HG02870 (cell line): ENCODE measurements at regions not wholly inside any gene's neighbourhood (a gene's known extent, or its start where the extent isn't known, plus 50 kb on each side); places are given as distances from the start of the nearest gene placed in this dataset.
"Not testable (repeated sequence)": the region's sequence is repeated elsewhere in the genome, so short reads cannot be mapped to it uniquely, and the experiment has no call there.

Experiments
- ATAC-seq: cut with Tn5 transposase; IDR thresholded peaks from one replicate; pipeline ENCODE4 v1.9.1; 2021; ENCODE audit warnings: mild to moderate bottlenecking, moderate library complexity; ENCODE audit not compliant: unreplicated experiment

DNA sequence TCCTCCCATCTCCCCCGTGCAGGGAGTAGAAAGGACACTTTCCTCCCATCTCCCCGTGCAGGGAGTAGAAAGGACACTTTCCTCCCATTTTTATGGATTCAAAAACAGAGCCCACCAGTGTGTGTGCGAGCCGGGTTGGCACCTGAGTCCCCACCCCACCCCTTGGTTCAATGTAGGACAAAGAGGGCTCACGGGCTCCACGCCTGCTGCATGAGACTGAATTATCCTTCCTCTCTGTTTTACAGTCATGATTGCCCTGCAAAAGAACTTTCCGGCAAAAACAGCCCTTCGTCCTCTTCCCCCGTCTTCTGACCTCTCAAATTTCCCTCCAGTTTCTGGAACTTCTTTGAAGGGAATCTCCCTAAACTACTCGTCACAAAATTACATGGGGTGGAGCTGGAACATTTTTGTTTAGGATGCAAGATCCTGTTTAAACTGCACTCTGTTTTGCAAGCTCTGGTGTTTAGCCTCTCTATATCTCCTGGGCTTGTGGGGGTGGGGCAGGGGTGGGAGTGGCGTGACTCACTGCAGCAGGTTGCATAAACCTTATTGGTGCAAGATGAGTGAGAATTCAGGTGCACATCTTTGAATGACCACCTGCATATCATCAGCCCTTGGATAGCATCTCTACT, 99.8 kb downstream of the PSMG1 start:
- no peak for ATAC-seq

- no peak for ATAC-seq
Observed at GRCh38 chr21:39082656-39083376, 100.4 kb downstream of the PSMG1 start.

- ATAC-seq = no peak
Observed at GRCh38 chr21:39080366-39080765, 102.9 kb downstream of the PSMG1 start.

GRCh38 chr21:39079617-39080016, 103.6 kb downstream of the PSMG1 start:
- no peak for ATAC-seq

GRCh38 chr21:39078322-39079065, 104.8 kb downstream of the PSMG1 start:
- ATAC-seq = no peak

DNA sequence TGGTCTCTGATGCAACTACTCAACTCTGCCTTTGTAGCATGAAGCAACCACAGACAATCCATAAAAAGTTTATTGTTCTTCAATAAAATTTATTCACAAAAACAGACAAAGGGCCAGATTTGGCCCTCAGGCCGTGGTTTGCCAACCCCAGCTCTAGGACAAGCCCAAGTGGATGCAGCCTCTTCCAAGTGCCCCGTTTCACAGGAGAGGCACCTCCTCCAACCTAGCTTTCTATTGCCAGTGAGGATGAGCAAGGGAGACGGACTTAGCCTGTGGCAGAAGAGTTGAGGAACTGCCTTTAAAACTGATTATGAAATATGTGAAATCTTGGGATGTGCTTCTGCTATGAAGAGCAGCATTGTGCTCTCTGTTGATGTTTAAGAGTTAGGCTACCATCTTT, 105.4 kb downstream of the PSMG1 start:
- no peak for ATAC-seq

- ATAC-seq = no peak
Observed at GRCh38 chr21:39074508-39074907, 108.7 kb downstream of the PSMG1 start.

GRCh38 chr21:39073717-39074116, 109.5 kb downstream of the PSMG1 start:
- no peak for ATAC-seq

- no peak for ATAC-seq
Observed at GRCh38 chr21:39073063-39073462, 110.2 kb downstream of the PSMG1 start.

DNA sequence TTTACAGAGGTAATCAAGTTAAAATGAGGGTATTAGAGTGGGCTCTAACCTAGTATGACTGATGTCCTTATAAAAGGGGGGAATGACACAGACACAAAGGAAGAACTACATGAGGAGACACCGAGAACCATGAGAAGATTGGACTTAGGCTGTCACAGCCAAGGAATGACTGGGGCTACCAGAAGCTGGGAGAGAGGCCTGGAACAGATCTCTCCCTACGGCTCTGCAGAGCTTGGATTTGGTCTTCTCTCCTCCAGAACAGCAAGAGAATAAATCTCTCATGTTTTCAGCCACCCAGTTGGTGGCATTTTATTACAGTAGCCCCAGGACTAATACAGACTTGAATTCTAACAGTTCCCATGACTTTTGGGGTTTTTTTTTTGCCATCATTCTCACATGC, 110.8 kb downstream of the PSMG1 start:
- ATAC-seq = no peak

DNA sequence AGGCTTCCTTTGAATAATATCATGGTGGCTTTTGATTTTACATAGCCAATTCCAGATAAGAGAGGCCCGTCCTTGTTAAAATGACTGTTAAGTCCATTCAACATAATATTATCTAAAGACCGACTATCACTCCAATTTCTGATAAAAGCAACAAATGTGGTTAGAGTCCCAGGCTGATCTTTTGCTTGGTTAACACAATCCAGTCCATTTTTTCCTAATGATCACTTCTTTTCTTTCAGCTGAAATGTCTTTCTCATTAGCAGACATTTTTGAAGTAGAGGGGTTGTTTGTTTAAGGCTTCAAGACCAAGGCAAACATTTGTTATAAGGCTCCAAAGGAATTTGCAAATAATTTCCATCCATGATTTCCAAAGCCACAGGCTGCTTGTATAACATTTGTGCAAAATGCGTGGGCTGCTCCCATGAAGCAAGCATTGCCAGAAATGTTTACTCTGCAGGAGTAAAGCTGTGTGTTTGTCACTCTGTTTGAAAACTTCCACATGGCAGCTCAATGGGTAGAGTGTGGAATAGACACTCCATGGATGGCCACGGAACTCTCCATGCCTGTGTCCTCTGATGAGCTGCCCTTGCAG, 111.5 kb downstream of the PSMG1 start:
- ATAC-seq = no peak

DNA sequence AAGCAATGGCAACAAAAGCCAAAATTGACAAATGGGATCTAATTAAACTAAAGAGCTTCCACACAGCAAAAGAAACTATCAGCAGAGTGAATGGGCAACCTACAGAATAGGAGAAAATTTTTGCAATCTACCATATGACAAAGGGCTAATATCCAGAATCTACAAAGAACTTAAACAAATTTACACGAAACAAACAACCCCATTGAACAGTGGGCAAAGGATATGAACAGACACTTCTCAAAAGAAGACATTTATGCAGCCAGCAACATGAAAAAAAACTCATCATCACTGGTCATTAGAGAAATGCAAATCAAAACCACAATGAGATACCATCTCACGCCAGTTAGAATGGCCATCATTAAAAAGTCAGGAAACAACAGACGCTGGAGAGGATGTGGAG, 113.4 kb downstream of the PSMG1 start:
- ATAC-seq = not testable (repeated sequence)

DNA sequence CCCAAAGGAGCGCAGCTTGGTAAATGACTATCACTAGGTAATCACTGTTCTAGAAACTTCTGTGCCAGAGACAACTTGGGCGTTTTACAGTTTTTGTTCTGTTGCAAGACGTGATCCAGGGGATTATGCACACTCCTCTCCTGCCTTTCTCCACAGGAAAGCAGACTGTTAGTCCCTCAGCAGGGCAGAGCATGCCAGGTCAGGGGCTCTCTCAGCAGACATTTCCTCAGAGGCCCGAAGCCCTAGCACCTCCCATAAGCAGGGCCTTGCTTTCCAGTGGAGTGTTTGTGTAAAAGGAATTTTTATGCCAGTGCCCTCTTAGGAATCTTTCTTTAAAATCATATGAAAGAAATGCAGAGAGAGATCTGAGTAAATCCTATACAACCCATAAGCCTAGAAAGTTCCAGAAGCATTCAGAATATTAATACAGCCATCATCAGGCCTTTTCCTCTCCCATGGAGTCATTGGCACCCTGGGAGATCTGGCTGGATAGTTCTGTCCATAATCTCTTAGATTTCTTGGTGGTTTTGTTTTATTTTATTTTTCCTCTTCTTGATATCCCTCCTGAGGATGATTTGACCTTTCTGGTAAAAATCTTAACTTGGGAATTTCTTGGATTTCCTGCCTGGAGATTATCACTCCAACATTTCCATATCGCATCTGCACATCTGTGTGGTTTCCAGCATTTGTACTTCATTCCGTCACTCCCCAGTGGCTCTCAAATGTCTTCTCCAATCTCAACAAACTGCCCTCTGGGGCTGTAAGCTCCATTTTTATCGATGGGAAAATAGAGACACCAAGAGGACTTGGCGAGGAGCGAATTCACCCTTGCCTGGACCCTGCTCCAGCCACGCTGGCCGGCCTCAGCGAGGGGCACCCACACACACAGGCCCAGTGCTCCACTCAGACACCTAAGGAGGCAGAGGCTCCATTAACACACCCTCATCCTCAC, 116.1 kb downstream of the PSMG1 start:
- no peak for ATAC-seq

DNA sequence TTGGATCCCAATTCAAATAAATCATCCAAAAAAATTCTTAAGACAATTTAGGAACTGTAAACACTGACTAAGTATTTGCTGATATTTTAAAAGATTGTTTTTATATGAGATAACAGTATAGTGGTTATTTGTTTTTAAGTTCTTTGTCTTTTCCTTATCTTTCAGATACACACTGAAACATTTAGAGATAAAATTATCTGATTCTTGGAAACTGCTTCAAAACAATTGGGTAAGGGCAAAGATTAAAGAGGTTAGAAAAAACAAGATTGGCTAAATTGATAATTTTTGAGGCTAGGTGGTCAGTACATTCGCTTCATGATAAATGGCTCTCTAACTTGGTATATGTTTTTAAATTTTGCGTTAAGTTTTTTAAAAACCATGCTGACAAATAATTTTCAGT, 117.3 kb downstream of the PSMG1 start:
- no peak for ATAC-seq

DNA sequence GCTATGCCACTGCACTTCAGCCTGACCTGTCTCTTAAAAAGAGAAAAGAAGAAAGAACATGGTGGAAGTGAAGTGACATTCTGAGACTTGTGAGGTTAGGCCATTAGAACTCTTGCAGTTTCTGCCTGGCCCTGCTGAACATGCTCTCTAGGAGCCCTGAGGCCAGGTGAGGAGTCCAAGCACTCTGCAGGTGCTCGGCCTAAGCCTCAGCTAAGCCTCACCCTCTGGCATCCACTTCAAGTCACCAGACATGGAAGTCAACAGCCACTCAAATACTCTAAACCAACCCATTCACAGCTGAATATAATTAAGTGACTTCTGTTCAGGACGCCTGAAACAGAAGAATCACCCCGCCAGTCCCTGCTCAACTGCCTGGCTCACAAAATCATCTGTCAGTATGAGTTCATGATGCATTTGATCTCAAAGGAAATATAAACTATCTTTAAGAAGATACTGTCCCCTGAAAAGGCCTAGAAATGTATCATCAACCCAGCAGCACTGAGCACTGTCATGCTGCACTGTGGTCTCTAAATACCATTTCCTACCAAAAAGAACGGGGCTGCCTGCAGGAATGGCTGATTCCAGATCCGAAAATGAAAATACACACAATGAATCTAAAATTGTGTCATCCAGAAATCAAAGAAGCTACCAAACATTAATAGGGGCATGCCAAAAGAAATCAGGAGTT, 118.8 kb downstream of the PSMG1 start:
- ATAC-seq = no peak

GRCh38 chr21:39063517-39063916, 119.7 kb downstream of the PSMG1 start:
- ATAC-seq = no peak

- no peak for ATAC-seq
Observed at GRCh38 chr21:39062196-39062595, 121.1 kb downstream of the PSMG1 start.

DNA sequence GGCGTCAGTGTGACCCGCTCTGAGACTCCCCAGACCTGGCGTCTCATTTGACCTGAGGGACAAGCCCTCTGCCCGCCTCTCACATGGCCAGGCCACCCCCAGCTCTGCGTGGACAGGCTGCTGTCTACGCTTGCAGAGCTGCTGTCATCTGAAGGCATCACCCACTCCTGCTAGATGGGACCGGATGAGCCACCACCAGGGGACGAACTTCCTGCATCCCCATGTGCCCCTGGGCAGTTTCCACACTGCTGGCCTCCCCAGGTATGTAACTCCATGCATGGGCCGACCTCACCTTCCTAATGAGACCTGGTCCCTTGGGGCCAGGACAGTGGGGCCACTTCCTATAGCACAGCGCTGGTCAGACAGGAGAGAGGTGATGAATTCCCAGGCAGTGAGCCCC, 121.5 kb downstream of the PSMG1 start:
- no peak for ATAC-seq

DNA sequence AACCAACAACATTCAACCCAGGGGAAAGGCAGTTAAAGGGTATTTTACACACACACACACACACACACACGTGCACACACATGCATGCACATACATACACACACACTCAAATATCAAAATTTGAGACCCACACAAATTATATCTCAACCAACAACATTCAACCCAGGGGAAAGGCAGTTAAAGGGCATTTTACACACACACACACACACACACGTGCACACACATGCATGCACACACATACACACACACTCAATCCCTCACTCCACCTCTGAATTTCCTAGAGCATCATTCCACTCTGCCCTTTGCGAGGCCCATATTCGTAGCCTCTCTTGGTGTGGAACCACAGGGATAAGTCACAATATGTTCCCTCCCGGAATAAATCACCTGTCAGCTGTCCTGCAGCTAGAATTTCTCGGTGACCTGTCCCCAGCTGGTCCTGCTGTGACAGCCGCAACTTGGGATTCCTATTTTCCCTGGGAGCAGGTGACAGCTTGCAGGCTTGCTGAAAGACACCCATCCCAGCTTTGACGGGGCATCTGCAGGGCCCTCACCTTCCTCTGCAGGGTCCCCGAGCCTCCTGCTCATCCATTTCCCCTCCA, 122.7 kb downstream of the PSMG1 start:
- no peak for ATAC-seq

DNA sequence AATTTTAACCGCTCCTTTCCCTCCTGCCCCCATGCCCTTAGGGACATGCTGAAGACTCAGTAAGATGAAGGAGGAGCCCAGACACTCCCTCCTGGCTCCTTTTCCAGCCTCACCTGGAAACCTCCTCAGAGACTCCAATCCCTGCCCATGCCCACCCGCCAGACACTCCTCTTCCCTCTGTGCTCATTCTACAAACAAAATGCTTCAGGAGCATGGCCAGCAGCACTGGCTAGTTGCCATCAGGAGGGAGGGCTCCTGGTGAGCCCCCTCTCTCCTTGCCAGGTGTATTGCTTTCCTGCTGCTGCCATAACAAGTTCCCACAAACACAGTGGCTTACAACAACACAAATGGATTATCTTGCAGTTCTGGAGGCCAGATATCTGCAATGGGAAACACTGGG, 126.1 kb downstream of the PSMG1 start:
- no peak for ATAC-seq
